Right atrium auricular region (tissue), 2 donors: ENCODE measurements at regions not wholly inside any gene's neighbourhood (a gene's known extent, or its start where the extent isn't known, plus 50 kb on each side); places are given as distances from the start of the nearest gene placed in this dataset.

Experiments used
- DNase-seq: peaks from one replicate; pipeline ENCODE4 v3.0.0-alpha.2; 2019; ENCODE audit warnings: low spot score
- H3K27ac ChIP-seq, 2 donors: fragments of 200-600 bp; sonication (generic); 1 replicate in 1 of 2; 2 replicates in 1 of 2; pipeline ENCODE4 v1.5.1; 2016 to 2019
- H3K27me3 ChIP-seq, 2 donors: fragments of 200-600 bp; sonication (generic); one replicate each; pipeline versions ENCODE4 v1.5.1 to v1.6.0; 2017 to 2019
- H3K36me3 ChIP-seq: fragments of 200-600 bp; sonication (generic); one replicate; pipeline ENCODE4 v1.5.1; 2016
- H3K4me1 ChIP-seq, 2 donors: fragments of 200-600 bp; sonication (generic); one replicate each; pipeline versions ENCODE4 v1.5.1 to v1.6.0; 2017 to 2019
- H3K4me3 ChIP-seq, 2 donors: fragments of 200-600 bp; sonication (generic); 1 replicate in 1 of 2; 2 replicates in 1 of 2; pipeline ENCODE4 v1.5.1; 2017 to 2019; ENCODE audit warnings: mild to moderate bottlenecking in 1 of 2, moderate library complexity in 1 of 2
- H3K9me3 ChIP-seq, 2 donors: fragments of 200-600 bp; sonication (generic); one replicate each; pipeline ENCODE4 v1.5.1; 2019
- TF ChIP-seq, protein P1 (sequence below), 2 donors: fragments of 200-600 bp; sonication (generic); IDR thresholded peaks; one replicate each; pipeline ENCODE4 v1.5.1; 2019; ENCODE audit warnings: antibody characterized with exemption in 2 of 2

DNA sequence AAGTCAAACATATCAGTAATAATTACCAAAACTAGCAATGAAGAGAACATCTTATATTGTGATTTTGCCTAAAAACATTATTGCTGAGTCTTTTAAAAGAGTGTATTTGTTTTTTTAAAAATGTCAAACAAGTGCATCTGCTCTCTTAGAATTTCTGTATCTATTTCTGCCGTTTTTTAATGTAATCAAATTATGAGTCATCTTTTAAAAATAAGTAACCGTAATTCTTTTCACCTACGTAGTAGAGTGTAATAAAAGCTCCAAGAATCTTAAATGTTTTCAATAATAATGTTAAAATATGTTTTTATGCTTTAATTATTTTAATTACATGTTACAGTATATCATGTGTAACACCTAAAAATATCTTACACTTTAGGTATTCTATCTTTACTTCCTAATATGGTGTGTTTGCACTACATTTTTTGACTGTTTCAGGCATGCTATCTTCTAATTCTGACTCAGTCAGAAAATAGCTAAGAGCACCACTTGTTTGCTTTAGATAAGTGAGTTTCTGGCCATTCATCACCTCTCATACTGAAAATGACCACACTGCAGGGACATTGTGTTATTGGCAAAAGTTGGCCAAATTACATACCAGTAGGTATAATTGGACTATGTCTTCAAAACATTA, 368.5 kb downstream of the PCDH7 start:
- no peak overlapping the region for H3K4me3 ChIP-seq
- H3K27ac ChIP-seq: peak overlapping the region in 1 of 2 donors; percentile 66
- H3K9me3 ChIP-seq: no peaks in the 10 kb centered on the region
- H3K4me1 ChIP-seq: peaks cover 0 to 6% of the 10 kb centered on the region in 2 donors
- no peak for DNase-seq
- H3K27me3 ChIP-seq: no peaks in the 10 kb centered on the region
- TF ChIP-seq, protein P1, sequence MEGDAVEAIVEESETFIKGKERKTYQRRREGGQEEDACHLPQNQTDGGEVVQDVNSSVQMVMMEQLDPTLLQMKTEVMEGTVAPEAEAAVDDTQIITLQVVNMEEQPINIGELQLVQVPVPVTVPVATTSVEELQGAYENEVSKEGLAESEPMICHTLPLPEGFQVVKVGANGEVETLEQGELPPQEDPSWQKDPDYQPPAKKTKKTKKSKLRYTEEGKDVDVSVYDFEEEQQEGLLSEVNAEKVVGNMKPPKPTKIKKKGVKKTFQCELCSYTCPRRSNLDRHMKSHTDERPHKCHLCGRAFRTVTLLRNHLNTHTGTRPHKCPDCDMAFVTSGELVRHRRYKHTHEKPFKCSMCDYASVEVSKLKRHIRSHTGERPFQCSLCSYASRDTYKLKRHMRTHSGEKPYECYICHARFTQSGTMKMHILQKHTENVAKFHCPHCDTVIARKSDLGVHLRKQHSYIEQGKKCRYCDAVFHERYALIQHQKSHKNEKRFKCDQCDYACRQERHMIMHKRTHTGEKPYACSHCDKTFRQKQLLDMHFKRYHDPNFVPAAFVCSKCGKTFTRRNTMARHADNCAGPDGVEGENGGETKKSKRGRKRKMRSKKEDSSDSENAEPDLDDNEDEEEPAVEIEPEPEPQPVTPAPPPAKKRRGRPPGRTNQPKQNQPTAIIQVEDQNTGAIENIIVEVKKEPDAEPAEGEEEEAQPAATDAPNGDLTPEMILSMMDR (IDR thresholded peaks at IDR 0.05): no peak
- no peaks in the 10 kb centered on the region for H3K36me3 ChIP-seq

DNA sequence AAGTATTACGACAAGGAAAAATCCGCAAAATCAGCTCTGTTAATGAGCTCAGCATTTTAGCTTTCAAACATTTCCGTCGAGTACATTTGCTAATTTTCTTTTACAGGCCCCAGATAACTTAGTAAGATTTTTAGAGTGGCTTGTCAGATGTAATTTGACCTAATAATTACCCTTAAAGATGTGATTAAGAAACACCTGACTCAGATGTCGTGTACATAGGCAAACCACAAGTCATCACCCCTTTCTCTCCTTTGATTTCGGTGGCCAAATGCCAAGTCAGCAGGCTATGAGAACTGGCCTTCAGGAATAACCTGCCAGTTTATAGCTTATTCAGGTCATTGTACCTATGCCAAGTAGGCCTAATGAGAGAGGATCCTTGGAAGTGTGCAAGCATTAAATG, 369.6 kb downstream of the PCDH7 start:
- H3K36me3 ChIP-seq: no peaks in the 10 kb centered on the region
- no peak for DNase-seq
- H3K4me1 ChIP-seq: peaks cover 0 to 6% of the 10 kb centered on the region in 2 donors
- H3K9me3 ChIP-seq: no peaks in the 10 kb centered on the region
- no peaks in the 10 kb centered on the region for H3K27me3 ChIP-seq
- TF ChIP-seq, protein P1 (IDR thresholded peaks at IDR 0.05): no peak
- peak overlapping the region; percentile 24 to 66 for H3K27ac ChIP-seq
- H3K4me3 ChIP-seq: no peak overlapping the region

DNA sequence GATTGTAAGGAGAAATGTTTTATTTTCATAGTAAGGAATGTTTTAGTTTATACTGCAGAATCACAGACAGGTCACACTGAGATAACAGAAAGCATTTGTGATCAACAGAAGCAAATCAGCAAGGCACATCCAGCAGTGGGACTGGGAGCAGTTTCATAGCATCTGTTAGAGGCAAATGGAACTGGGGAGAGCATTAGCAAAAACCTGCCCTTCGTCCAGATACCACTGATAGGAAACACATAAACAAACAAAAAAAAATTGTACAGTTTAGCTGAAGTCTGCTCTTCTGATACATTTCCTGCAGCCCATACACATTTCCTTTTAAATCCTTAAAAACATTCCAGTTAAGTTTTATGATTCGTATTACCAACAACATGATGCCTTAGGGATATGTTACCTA, 374.3 kb downstream of the PCDH7 start:
- H3K4me3 ChIP-seq: no peak overlapping the region
- H3K27ac ChIP-seq: no peak overlapping the region
- no peaks in the 10 kb centered on the region for H3K27me3 ChIP-seq
- H3K36me3 ChIP-seq: no peaks in the 10 kb centered on the region
- no peak for DNase-seq
- TF ChIP-seq, protein P1 (IDR thresholded peaks at IDR 0.05): no peak
- peaks cover 0 to 3% of the 10 kb centered on the region in 2 donors for H3K4me1 ChIP-seq
- no peaks in the 10 kb centered on the region for H3K9me3 ChIP-seq

DNA sequence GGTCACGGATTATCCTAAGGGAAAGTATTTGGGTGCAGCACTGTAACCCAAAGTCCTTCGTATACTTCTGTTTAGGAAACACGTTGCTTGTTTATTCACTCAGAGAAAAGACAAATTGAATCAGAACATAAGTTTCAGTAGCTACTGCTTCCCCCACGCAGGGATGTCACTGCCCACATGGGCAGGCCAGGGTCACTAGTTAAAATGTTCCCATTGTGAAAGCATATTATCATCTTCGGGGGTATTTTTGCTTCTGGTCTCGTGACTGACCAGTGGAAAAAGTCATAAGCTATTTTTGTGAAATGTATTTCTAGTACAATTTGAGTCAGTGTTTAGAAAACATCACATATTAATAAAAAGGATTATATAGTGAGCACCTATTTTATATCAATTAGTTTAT, 377.8 kb downstream of the PCDH7 start:
- TF ChIP-seq, protein P1 (IDR thresholded peaks at IDR 0.05): no peak
- no peaks in the 10 kb centered on the region for H3K36me3 ChIP-seq
- H3K27me3 ChIP-seq: no peaks in the 10 kb centered on the region
- no peak overlapping the region for H3K27ac ChIP-seq
- H3K9me3 ChIP-seq: no peaks in the 10 kb centered on the region
- H3K4me1 ChIP-seq: no peaks in the 10 kb centered on the region
- no peak for DNase-seq
- H3K4me3 ChIP-seq: no peak overlapping the region

GRCh38 chr4:31100536-31100935, 380.4 kb downstream of the PCDH7 start:
- no peak for DNase-seq
- TF ChIP-seq, protein P1 (IDR thresholded peaks at IDR 0.05): no peak
- no peaks in the 10 kb centered on the region for H3K36me3 ChIP-seq
- H3K9me3 ChIP-seq: no peaks in the 10 kb centered on the region
- H3K27ac ChIP-seq: no peak overlapping the region
- no peaks in the 10 kb centered on the region for H3K4me1 ChIP-seq
- no peaks in the 10 kb centered on the region for H3K27me3 ChIP-seq
- no peak overlapping the region for H3K4me3 ChIP-seq

DNA sequence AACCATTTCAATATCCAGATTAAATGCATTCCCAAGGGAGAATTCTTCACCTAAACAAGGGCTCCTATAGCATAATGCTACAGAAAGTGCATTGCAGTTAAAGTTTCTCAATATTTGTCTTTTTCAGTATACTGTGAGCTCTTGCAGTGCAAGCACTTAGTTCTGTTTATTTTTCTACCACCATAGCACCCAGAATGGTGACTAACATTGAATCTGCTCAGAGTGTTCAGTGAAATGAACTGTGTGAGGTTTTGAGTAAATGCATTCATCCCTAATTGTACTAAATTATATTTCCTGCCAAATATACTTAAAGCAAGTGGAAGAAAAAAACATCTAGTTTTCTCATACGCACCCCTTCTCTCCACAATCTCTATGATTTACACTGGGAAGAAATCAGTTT, 383.9 kb downstream of the PCDH7 start:
- TF ChIP-seq, protein P1 (IDR thresholded peaks at IDR 0.05): no peak
- Histone ChIP-seq H3K9me3 (no peaks in the 10 kb centered on the region), H3K4me3 (no peak overlapping the region), H3K36me3 (no peaks in the 10 kb centered on the region), H3K4me1 (no peaks in the 10 kb centered on the region), H3K27me3 (no peaks in the 10 kb centered on the region), H3K27ac (no peak overlapping the region)
- no peak for DNase-seq
